CD4-positive, alpha-beta T cell treated with Interleukin-4 for 1 hour (primary cell): ENCODE measurements at regions not wholly inside any gene's neighbourhood (a gene's known extent, or its start where the extent isn't known, plus 50 kb on each side); places are given as distances from the start of the nearest gene placed in this dataset.
A peak's percentile ranks its signal among the peaks of the same experiment; 100 is the strongest.
"Not testable (repeated sequence)": the region's sequence is repeated elsewhere in the genome, so short reads cannot be mapped to it uniquely, and the experiment has no call there.

ENCODE experiments used
- DNase-seq, 2 donors: peaks; one replicate each; pipeline ENCODE4 v3.0.0-alpha.2; 2020 to 2022

DNA sequence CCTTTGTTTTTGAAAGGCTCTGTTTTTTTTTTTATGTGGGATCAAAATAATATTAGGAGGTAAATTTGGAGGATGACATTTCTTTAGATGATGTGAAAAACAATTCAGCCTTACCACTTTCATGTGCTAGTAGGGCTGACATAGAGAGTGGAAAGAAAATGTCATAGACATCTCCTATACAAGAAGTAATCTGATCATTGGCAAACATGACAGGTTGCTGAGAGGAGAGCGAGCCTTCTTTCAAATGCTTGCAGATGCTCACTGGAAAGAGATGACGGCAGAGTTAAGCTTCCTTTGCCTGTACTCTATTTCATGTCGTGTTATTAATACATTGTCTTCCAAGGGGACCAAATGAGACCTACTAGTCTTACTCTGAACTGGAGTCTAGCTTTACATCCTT lies 160.1 kb upstream of the DAP start:
- DNase-seq: no peak

DNA sequence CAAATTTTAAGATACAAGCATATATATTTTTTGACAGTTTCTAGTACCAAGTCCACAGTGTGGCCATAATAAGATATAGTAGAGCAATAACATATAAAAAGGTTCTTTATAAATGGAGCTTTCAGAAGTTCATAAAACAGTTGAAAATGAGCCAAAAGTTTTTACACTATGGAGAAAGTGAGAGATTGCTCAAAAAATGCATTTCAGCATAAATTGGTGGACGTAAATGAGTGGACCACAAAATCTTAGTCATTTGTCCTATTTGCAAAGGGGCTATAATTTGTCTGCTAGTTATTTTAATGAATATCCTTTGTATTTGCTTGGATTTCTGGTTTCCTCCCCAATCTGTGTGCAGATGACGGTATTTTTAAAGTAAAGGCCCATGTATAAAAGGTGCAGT lies 159.4 kb upstream of the DAP start:
- no peak for DNase-seq

DNA sequence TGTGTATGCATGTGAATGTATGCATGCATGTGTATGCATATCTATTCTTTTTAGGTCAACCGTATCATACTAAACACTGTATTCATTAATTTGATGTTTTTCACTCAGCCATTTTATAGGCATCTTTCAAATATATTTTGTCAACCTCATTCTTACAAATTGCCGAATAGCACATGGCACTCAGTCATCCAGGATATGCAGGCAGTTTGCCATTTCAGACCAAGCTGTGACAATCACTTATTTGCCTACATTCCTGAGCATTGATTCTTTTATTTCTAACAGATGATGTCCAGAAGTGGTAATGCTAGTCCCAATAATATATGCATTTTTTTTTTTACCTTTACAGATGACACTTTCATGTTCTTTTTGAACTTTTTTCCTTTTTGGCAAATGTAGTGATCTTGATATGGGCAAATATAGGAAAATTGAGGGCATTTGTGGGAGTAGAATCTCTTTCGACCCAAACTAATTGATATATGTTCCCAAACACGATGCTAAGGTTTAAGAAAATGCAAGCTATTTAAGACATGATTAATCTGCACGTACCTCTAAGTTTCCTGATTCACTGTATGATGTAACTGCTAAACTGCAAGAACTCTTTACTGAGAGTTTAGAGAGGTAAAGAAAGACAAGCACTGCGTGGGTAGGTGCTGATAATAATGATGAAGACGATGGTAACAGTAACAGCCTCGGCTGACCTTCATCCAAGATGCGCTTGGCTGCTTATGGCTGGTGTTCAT lies 153.9 kb upstream of the DAP start:
- DNase-seq: no peak

DNA sequence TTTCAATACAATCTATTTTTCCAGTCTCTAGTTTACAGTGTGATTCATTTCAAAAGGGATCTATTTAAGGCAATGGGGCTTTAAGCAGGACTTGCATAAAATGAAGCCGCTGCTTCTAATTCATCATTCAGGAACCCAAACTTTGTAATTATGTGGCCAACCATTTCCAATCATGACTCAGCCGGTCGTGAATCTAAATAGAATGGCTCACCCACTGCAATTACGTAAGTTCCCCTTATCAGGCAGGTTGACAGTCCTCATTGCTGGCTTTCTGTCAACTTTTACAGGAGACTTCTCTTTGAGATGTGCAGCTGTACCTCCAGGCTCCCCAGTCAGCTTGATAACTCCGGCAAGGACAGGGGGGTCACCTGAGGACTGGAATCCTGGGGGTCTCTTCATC lies 152.8 kb upstream of the DAP start:
- DNase-seq: peak in 1 of 2 donors; percentile 27

DNA sequence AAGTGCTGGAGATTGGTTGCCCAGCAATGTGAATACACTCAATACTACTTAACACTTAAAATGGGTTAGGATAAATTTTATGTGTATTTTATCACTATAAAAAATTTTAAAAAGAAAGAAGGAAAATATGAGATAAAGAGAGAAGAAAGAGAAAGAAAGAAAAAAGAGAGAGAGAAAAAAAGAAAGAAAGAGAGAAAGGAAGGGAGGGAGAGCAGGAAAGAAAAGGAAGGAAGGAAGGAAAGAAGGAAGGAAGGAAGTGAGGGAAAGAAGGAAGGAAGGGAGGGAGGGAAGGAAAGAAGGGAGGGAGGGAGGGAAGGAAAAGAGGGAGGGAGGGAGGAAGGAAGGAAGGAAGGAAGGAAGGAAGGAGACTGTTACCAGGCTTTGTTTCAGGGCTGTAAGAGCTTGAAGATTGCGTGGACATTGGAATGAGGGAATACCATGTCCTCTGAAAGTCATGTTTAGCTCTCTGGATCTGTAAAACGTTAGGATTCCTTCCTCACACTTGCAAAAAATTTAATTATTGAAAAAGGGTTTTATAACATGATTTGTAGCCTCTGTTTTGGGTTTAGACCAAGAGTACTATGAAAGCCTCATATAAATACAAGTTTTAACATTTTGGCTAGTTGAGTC lies 152.3 kb upstream of the DAP start:
- no peak for DNase-seq

DNA sequence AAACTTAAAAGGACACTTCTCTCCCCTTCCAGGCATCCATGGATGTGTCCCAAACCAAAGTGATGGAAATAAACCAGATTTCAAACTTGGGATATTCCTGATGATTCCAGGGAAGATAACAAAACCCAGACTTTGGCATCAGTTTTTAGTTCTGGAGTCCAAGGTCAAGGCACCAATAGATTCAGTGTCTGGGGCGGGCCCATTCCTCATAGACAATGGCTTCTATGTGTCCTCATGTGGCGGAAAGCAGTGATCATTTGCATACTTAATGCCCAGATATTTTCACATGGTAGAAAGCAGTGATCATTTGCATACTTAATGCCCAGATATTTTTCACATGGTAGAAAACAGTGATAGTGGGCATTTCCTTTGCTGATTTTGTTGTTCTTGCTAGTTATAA lies 151.4 kb upstream of the DAP start:
- DNase-seq: no peak

DNA sequence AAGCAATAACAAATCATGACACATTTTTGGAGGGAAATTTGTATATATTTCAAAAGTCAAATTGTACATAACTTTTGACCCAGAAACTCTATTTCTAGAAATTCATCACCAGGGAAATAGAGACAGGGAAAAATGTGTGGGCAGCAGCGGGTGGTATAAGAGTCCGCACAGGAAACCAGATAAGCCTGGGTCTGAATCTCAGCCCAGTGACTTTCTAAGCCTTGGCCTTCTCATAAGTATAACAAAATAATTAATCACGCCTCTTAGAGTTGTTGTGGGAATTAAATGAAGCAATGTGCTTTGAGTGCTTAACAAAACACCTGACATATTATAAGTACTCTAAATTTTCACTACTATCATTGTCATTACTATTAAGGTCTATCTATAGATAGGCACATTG lies 149.2 kb upstream of the DAP start:
- DNase-seq: no peak

DNA sequence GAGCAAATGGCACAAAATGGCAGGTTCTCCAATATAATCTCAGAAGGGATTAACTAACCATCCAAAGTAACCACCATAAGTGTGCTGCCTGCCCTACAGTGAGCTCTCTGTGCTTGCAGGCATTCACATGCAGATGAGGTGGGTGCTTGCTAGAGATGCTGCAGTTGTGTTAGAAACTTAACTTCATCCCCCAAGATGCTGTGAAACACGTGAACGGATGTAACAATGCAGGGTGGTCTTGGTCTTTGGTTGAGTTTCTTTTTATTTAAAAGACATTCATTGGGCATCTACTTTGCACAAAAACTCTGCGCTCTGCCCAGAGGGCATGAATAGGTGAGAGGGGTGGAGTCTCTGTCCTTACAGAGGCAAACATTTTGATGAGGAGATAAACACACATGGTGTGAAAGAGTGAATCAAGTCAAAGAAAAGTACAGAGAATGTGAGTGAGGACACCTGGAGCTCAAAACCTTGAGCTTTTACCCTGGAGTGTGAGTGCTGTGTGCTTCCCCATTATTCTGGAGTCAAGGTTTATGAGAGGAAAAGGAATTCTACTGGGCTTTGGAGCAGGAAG lies 143.9 kb upstream of the DAP start:
- no peak for DNase-seq

DNA sequence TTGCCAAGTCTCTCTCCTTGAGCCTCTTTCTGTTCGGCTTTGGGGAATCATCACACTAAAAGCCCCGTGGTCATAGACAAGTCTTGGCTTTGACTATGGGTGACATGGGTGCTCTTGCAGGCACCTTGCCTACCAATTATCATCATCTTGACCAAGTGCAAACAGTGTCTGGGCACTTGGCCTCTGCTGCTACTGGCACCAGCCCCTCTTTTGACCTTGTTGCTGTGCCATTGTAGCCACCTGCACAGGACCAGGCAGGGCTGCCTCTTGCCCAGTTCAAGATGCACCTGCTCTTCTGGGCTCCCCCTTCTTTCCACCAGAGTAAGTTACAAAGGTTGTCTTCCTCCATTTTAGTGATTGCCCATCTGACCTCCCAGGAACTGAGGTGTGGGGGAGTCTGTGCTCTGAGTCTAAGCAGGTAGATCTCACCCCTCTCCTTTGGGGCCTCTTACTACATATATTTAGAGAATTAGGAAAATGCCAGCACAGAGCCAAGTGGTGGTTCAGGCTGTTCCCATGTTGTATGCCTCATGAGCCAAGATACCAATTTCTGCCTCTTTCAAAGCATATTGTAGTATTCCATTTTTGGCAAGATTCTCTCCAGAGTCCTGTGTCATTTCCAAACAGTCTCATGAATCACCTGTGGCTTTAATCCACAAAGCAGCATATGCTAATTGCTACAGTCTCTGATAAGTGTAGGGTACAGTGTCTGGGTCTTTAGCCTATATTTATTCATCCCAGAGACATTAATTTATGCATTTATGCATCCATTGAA lies 142.9 kb upstream of the DAP start:
- no peak for DNase-seq

DNA sequence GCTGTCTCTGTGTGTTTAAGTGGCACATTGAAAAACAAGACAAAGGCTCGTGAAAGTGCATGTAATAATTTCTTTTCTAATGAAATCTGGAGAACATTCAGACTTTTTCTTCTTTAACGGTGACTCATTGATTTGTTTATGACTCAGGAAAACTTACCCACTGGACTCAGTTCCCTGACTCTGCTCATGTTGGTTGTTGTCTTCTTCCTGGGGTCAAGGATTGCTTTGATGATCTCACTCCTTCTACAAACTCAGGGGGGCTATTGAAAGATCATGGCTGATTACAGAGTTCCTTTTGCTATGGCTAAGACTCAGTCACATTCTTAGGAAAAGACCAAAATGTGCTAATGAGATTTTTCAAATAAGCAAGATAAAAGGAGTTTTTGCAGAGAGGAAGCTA lies 141.1 kb upstream of the DAP start:
- DNase-seq: no peak

DNA sequence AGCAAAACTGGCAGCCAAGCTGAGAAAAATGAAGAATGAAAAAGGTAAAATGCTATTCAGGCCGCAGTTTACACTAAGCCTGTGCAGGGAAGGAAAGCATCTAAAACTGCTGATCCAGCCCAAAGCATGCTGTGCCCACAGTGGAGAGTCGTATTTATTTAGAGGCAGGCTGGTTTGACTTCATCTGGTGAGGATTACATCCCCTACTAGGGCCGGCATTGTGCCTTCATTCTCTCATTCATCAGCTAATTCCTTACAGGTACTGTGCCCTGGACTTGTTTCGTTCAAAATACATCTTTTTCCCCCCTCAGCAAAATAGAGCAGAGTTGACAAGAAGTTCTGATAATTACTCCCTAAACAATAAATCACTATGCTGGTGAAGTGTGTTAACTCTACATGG lies 137.5 kb upstream of the DAP start:
- DNase-seq: no peak

DNA sequence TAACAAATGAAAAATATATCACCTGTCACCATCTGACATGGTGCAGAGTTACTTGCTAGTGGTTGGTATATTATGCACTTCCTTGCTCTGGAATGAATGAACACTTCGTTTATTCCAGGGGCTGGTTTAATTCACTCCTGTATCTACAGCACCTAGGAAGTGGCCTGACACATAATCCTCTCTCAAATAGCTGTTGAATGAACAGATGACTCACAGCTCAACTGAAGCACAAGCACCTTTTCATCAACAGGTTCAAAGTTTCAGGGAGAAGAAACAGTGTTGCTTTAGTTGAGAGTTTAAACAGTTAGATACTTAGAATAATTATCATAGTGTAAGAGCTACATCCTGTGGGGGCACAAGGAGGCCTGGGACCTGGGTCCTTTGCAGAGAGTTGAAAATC lies 135.0 kb upstream of the DAP start:
- DNase-seq: no peak

DNA sequence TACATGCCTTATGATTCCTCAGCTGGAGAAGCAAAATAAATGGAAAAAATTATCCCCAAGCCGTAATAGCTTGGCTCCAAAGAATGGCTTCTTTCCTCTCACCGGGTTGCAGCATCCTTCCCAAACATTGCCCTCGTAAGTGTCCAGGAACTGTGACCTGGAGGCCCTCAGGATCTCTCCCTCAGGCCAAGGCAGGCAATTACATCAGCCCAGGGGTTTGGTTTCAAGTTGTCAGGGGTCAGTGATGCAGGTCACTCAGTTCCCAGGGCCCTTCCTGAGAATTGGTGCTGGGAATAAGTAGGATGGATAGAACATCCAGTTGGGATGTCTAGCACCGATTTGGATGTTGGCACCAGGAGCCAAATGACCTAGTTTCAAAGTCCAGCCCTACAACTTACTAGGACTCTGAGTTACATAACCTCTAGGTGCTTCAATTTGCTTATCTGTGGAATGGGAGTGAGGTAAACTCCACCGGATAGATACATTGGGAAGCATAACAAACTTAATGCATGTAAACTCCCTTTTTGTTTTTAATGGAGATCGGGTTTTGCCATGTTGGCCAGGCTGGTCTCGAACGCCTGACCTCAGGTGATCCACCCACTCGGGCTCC lies 133.5 kb upstream of the DAP start:
- no peak for DNase-seq

DNA sequence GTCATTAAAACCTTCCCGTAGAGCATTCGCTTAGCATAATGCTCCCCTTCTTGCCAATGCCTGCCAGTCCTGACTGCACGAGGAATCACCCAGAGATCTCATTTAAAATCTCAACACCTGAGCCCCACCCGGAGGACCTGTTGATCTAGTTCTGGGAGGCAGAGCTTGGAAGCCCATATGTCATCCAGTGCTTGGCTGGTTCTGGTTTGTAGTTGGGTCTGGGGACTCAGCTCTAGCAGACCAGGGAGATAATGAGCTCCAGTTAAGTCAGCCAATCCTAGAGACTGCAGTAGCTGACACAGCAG lies 131.8 kb upstream of the DAP start:
- DNase-seq: no peak

DNA sequence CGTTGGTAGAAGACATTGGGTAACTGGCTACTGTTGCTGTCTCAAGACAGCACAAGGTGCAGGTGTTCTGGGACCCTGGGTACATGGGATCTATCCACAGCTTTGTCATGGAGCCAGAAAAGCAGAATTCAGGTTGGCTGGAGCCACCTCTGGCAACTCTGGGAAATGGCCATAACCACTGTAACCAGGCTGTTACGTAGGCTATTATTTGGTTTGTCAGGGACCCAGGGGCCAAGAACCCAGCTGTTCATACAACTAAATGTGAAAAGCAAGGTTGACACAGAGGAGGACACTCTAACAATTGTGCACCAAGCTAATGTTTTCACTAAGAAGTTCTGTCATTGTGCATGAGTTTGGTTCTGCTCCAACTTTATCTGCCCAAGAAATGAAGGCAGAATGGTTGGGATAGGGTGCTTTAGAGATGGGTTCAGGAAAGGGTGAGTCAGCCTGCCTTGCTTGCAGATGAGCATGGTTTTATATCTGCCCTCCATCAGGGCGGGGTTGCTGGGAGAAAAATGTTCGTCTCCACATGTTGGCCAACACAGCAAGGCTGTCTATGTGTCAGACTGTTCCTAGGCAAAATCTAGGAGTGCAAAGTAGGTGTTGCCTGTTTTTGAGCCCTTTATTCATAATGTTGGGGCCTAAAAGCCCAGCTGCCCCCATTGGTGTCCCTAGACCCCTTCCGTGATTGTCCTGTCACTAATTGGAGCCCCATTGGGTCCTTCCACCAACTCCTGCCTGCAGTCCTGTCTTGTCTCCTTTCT lies 131.3 kb upstream of the DAP start:
- DNase-seq: no peak

DNA sequence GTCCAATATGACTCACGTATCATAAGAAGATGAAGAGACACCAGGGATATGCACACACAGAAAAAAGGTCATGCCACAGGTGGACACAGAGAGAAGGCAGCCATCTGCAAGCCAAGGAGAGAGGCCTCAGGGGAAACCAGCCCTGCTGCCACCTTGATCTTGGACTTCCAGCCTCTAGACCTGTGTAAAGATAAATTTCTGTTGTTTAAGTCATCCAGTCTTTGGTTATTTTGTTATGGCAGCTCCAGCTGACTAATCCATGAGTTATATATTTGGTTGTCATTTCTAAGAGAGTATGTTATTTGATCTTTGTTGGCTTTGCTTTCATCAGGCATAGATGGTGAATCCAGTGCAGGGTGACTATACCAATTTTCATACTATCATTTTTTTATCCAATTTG lies 130.2 kb upstream of the DAP start:
- DNase-seq: no peak

DNA sequence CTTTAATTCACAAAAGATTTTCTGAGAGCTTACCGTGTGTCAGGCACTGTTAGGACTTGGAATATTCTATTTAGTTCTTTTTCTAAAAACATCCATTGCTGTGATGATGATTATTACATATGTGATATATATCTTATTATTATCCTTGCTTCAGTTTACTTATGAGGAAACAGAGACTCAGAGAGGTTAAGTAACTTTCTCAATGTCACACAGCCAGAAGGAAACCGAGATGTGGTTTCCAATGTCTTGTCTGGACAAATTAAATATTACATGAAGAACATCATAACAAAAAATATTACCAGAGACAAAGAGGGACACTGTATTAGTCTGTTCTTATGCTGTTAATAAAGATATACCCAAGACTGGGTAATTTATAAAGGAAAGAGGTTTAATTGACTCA lies 125.5 kb upstream of the DAP start:
- no peak for DNase-seq

DNA sequence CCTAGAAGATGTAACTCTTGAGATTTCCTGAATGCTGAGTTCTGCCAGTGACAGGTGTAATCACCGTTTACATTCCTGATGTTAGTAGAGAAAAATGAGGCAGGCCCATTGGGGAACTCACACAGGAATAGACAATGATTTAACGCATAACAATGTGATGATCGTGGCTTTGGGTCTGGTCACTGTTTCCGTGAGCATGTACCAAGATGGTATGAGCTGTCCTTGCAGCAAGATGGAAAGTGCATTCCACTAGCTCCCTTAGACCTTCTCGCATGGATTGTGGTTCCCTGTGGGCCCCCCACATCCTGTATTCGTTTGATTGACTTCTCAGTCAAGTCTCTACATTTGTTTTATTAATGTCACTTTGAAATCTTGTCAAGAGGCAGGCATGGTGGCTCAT lies 124.0 kb upstream of the DAP start:
- DNase-seq: no peak

DNA sequence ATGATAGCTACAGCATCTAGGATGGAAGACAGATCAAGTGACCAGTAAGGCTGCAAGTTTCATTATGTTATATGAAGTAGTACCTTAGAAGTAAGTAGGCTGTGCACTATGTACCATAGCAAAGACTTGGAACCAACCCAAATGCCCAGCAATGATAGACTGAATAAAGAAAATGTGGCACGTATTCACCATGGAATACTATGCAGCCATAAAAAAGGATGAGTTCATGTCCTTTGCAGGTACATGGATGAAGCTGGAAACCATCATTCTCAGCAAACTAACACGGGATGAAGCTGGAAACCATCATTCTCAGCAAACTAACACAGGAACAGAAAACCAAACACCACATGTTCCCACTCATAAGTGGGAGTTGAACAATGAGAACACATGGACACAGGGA lies 122.9 kb upstream of the DAP start:
- not testable (repeated sequence) for DNase-seq

DNA sequence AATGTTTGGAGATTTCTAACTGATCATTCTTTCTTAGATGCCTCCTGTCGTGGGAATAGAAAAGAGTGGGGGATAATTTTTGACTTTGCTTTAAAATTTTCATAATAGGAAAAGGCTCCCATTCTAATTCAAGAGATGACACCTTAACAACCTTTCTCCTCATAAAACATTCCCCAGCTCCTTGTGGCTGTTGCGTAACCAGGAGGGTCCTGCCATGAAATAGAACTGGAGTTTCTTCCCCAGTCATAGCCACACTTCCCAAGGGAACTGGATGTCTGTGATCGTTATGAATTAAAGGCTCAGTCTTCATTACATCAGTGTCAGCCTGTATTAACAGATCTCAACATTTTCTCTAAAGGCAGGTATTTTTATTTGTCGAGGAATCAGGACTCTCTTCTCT lies 119.9 kb upstream of the DAP start:
- no peak for DNase-seq

DNA sequence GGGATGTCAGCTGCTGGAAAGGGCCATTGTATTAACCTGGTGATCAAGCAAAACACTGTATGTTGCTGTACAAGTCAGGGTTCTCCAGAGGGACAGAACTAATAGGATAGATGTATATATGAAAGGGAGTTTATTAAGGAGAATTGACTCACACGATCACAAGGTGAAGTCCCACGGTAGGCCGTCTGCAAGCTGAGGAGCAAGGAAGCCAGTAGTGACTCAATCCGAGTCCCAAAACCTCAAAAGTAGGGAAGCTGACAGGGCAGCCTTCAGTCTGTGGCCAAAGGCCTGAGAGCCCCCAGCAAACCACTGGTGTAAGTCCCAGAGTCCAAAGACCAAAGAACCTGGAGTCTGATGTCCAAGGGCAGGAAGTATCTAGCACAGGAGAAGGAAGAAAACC lies 116.0 kb upstream of the DAP start:
- DNase-seq: not testable (repeated sequence)

DNA sequence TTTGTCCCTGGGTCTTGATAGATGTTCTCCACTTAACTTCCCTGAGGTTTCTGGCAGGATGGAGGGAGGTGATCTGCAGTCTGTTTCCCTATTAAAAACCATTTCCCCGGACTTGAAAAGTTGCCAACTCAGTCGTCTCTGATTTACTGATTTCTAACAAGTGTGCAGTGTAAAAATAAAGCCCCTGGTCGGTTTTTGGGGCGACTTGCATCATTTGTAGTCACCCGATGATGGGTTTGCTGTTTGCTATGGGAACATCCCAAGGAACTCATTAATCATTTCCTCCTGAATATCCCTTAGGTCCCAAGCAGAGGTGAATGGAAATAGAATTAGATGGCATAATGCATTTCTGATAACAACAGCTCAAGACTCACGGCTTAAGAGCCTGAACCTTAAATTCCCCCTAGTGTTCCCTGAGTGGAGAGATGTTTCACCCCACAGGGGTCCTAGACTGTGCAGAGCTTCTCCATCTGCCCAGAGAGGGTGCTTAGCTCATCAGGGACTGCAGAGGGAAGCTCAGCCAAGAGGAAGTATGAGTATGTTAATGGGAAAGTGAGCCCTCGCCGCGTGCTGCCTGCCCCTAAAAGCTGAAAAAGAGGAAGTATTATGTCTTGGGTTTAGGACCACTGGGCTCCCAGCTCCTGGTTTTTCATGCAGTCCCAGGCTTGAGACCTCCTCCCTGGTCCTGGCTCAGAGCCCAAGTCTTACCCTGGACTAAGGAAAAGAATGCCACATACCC lies 115.1 kb upstream of the DAP start:
- peak in 1 of 2 donors; percentile 24 for DNase-seq
